ENCODE measurements at regions not wholly inside any gene's neighbourhood (a gene's known extent, or its start where the extent isn't known, plus 50 kb on each side); places are given as distances from the start of the nearest gene placed in this dataset.

DNA sequence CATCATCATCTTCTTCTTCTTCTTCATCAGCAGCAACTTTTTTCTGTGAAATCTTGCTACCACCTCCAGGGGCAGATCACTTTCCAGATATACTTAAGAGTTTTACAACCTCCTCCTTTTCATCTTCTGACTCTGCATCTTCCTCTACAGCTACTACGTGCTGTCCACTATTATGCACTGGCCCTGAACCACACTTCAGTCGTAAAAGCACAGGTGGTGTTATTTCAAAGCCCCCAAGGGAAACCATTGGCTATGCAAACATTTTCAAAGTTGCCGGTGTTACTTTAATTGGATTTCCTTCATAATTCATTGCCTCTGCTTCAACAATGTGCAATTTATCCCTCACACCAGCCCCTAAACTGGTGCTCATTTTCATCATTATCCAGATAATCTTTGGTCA is 75.0 kb downstream of the POLR1D start:
- in situ Hi-C loops (cut with MboI; ENCODE audit: low pct_unique_long_range_greater_than_20kb, low sequenced_read_pairs, unreplicated experiment): no loop called here
- no peak for TF ChIP-seq CTCF (IDR thresholded peaks at IDR 0.05; ENCODE audit: extremely low read depth, insufficient read depth, missing control alignments)
- no peak for DNase-seq (ENCODE audit: low spot score)

GRCh38 chr13:27699952-27700351 is 78.3 kb downstream of the POLR1D start:
- in situ Hi-C loops (cut with MboI; ENCODE audit: low pct_unique_long_range_greater_than_20kb, low sequenced_read_pairs, unreplicated experiment): no loop called here
- TF ChIP-seq CTCF (IDR thresholded peaks at IDR 0.05; ENCODE audit: extremely low read depth, insufficient read depth, missing control alignments): no peak
- no peak for DNase-seq (ENCODE audit: low spot score)

- in situ Hi-C loops (cut with MboI; ENCODE audit: low pct_unique_long_range_greater_than_20kb, low sequenced_read_pairs, unreplicated experiment): no loop called here
- no peak for DNase-seq (ENCODE audit: low spot score)
These were observed 83.0 kb downstream of the POLR1D start for GRCh38 chr13:27704681-27705080.

DNA sequence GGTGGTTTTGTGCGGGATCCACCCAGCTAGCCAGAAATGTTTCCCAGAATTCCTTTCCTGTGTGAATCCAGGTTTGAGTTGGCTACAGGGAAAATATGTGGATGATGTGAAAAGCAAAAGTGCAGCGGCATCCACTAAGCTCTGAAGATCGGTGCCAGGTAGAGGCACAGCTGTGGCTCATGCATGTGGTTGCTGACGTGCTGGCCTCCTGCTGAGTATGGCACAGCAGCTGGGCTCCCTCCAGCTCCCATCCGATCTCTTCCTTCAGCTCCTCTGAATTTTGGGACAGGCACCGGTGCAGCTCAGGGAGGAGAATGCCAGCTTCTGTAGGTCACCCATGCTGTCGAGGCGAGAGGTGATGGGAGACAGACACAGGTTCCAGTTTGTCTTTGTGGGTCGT is 84.0 kb upstream of the GSX1 start:
- no peak for TF ChIP-seq CTCF (IDR thresholded peaks at IDR 0.05; ENCODE audit: extremely low read depth, insufficient read depth, missing control alignments)
- in situ Hi-C loops (cut with MboI; ENCODE audit: low pct_unique_long_range_greater_than_20kb, low sequenced_read_pairs, unreplicated experiment): no loop called here
- no peak for DNase-seq (ENCODE audit: low spot score)

More at GRCh38 chr13:27704681-27705080, 83.0 kb downstream of the POLR1D start:
- TF ChIP-seq CTCF (IDR thresholded peaks at IDR 0.05; ENCODE audit: extremely low read depth, insufficient read depth, missing control alignments): no peak

- DNase-seq (ENCODE audit: low spot score): no peak
- in situ Hi-C loops (cut with MboI; ENCODE audit: low pct_unique_long_range_greater_than_20kb, low sequenced_read_pairs, unreplicated experiment): no loop called here
- no peak for TF ChIP-seq CTCF (IDR thresholded peaks at IDR 0.05; ENCODE audit: extremely low read depth, insufficient read depth, missing control alignments)
These were observed 82.5 kb upstream of the GSX1 start for GRCh38 chr13:27709779-27710178.

DNA sequence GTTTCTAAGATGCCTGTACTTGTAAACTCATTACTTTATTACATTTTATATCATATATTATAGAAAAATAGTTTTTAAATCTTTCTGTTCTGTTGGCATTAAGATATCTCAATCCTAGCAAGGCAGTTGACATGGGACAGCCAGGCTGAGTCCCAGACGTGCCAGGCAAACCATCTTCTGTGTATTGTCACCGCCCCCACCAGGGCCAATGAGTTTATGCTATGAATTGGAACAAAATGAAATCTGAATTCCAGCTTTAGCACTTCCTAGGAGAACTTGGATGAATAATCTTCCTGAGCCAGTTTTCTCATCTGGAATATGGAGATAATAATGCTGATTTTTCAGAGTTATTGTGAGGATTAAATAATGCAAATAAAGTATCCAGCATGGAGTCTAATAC is 79.9 kb upstream of the GSX1 start:
- DNase-seq (ENCODE audit: low spot score): peak; percentile 19
- in situ Hi-C loops (cut with MboI; ENCODE audit: low pct_unique_long_range_greater_than_20kb, low sequenced_read_pairs, unreplicated experiment): no loop called here
- TF ChIP-seq CTCF (IDR thresholded peaks at IDR 0.05; ENCODE audit: extremely low read depth, insufficient read depth, missing control alignments): peak; percentile 38

DNA sequence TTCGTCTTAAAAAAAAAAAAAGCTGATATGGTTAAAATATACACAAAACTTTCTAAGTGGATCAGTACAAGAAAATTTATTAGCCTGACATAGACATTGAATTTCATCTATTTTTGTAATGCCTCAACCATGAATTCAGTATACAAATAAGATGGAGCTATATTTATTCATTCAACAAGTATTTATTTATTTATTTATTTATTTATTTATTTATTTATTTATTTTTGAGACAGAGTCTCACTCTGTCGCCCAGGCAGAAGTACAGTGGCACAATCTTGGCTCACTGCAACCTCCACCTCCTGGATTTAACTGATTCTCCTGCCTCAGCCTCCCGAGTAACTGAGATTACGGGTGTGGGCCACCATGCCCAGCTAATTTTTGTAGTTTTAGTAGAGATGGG is 78.5 kb upstream of the GSX1 start:
- no peak for DNase-seq (ENCODE audit: low spot score)
- in situ Hi-C loops (cut with MboI; ENCODE audit: low pct_unique_long_range_greater_than_20kb, low sequenced_read_pairs, unreplicated experiment): no loop called here
- no peak for TF ChIP-seq CTCF (IDR thresholded peaks at IDR 0.05; ENCODE audit: extremely low read depth, insufficient read depth, missing control alignments)

Data from GM13977 (cell line).